ENCODE measurements at regions not wholly inside any gene's neighbourhood (a gene's known extent, or its start where the extent isn't known, plus 50 kb on each side); places are given as distances from the start of the nearest gene placed in this dataset.
A peak's percentile ranks its signal among the peaks of the same experiment; 100 is the strongest.

- TF ChIP-seq NR1H2 (CRISPR knock-in tag; IDR thresholded peaks at IDR 0.05; ENCODE audit: borderline replicate concordance, low read depth) = no peak
These were observed 94.3 kb downstream of the CDCA7 start (continued) for GRCh38 chr2:173448938-173449471.

DNA sequence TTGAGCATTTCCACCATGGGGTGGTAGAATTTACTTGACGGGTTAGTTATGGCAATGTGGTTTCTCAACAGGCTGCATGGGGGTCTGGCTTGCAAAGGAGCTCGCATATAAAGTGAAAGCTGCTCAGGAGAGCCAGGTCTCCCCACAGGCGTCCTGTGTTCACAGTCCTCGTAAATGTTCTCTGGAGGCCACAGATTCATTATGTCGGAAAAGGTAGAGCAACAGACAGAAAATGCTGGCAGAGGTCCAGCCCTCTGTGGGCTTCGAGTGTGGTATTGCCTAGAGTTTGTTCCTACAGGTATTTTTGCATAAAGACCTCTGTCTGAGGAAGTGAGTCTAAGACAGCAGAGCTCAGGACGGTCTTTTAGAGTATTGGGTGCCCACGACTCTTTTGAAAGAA lies 96.4 kb downstream of the CDCA7 start:
- H3K9me3 ChIP-seq (ENCODE audit: low read length) = no peaks in the 10 kb centered on the region
- BruUV-seq (replicated peaks) = no TSS peak
- no peak overlapping the region for H3K27ac ChIP-seq (ENCODE audit: extremely low read length, insufficient read depth, low read length)
- no peak overlapping the region for H2AFZ ChIP-seq (ENCODE audit: low read length)
- H3K27me3 ChIP-seq (ENCODE audit: control insufficient read depth in 1 of 2, insufficient read depth in 2 of 2, low read length in 2 of 2) = peaks cover 2 to 19% of the 10 kb centered on the region in 2 experiments
- ChIA-PET POLR2A (no interaction called here), CTCF (ENCODE audit: low intra/inter-chr PET ratio, low total read pairs) (no interaction called here)
- peak overlapping the region; percentile 25; the same call in 1 of the 2 replicates for H3K4me2 ChIP-seq (ENCODE audit: low read depth, low read length)
- no peak overlapping the region for H3K4me3 ChIP-seq (replicated peaks in 1 of 3; ENCODE audit: insufficient read depth in 1 of 3, low read depth in 2 of 3, low read length in 3 of 3)
- H4K20me1 ChIP-seq (ENCODE audit: insufficient read depth, low read length) = no peaks in the 10 kb centered on the region
- H3K9ac ChIP-seq (ENCODE audit: insufficient read depth, low read depth, low read length) = no peak overlapping the region
- WGBS (ENCODE audit: low lambda C conversion rate) = 42% methylated on average over 8 of the region's 8 CpGs
- FAIRE-seq (no peak), DNase-seq (ENCODE audit: low spot score) (no peak), ATAC-seq (no peak)
- no peak for TF ChIP-seq KDM2A (CRISPR knock-in tag; IDR thresholded peaks at IDR 0.05; ENCODE audit: borderline replicate concordance, low read depth)
- no peak for TF ChIP-seq ZSCAN25 (CRISPR knock-in tag; IDR thresholded peaks at IDR 0.05)
- no peak for TF ChIP-seq ZNF792 (CRISPR knock-in tag; IDR thresholded peaks at IDR 0.05)
- TF ChIP-seq MBD4 (IDR thresholded peaks at IDR 0.05; ENCODE audit: borderline replicate concordance, low read length) = no peak
- TF ChIP-seq KDM3A (CRISPR knock-in tag; IDR thresholded peaks at IDR 0.05; ENCODE audit: low read depth) = no peak
- no peak for TF ChIP-seq HNRNPK (IDR thresholded peaks at IDR 0.05; ENCODE audit: low read depth, low read length, poor library complexity, severe bottlenecking)
- no peak for TF ChIP-seq SMYD3 (CRISPR knock-in tag; IDR thresholded peaks at IDR 0.05)
- no peak for TF ChIP-seq REXO4 (CRISPR knock-in tag; IDR thresholded peaks at IDR 0.05; ENCODE audit: borderline replicate concordance)
- no peak for TF ChIP-seq JDP2 (CRISPR knock-in tag; IDR thresholded peaks at IDR 0.05; ENCODE audit: borderline replicate concordance)
- no peak for TF ChIP-seq GATAD1 (CRISPR knock-in tag; IDR thresholded peaks at IDR 0.05)
- TF ChIP-seq, protein P1, sequence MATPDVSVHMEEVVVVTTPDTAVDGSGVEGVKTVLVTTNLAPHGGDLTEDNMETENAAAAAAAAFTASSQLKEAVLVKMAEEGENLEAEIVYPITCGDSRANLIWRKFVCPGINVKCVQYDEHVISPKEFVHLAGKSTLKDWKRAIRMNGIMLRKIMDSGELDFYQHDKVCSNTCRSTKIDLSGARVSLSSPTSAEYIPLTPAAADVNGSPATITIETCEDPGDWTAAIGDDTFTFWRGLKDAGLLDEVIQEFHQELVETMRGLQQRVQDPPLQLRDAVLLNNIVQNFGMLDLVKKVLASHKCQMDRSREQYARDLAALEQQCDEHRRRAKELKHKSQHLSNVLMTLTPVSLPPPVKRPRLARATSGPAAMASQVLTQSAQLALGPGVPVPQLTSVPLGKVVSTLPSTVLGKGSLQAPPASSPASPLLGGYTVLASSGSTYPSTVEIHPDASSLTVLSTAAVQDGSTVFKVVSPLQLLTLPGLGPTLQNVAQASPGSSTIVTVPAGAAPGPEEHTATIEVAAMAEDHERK (CRISPR knock-in tag; IDR thresholded peaks at IDR 0.05; ENCODE audit: low read depth) = no peak
- TF ChIP-seq PHF20 (CRISPR knock-in tag; IDR thresholded peaks at IDR 0.05) = no peak
- TF ChIP-seq CENPBD1 (CRISPR knock-in tag; IDR thresholded peaks at IDR 0.05; ENCODE audit: borderline replicate concordance, low read depth) = no peak
- H3K36me3 ChIP-seq (replicated peaks in 1 of 2; ENCODE audit: control insufficient read depth in 1 of 2, insufficient read depth in 2 of 2, low read length in 2 of 2) = no peaks in the 10 kb centered on the region
- H3K4me1 ChIP-seq (ENCODE audit: insufficient read depth, low read length) = 0 out of 2 replicates have a peak, but pooled peaks cover 4% of the 10 kb centered on the region
- H3K79me2 ChIP-seq (ENCODE audit: insufficient read depth, low read length) = no peaks in the 10 kb centered on the region
- in situ Hi-C loops (cut with HindIII; ENCODE audit: extremely low pct_ligation_motif_present, low pct_unique_long_range_greater_than_20kb) (no loop called here), intact Hi-C loops (cut with micrococcal nuclease; ENCODE audit: unreplicated experiment) (no loop called here)

Data from HepG2 (cell line).